ENCODE measurements at regions not wholly inside any gene's neighbourhood (a gene's known extent, or its start where the extent isn't known, plus 50 kb on each side); places are given as distances from the start of the nearest gene placed in this dataset.

GRCh38 chr4:56209767-56210166 lies 177.5 kb downstream of the AASDH start:
- FAIRE-seq (no peak), DNase-seq (ENCODE audit: insufficient read length, low spot score) (no peak)

GRCh38 chr4:56208103-56208502 lies 179.2 kb downstream of the AASDH start:
- FAIRE-seq = no peak
- no peak for DNase-seq (ENCODE audit: insufficient read length, low spot score)

GRCh38 chr4:56206258-56206657 lies 181.0 kb downstream of the AASDH start:
- FAIRE-seq (no peak), DNase-seq (ENCODE audit: insufficient read length, low spot score) (no peak)

- no peak for FAIRE-seq
These were observed 187.0 kb downstream of the AASDH start for GRCh38 chr4:56200275-56200674.

GRCh38 chr4:56198265-56198664 lies 189.0 kb downstream of the AASDH start:
- no peak for FAIRE-seq

More at GRCh38 chr4:56200275-56200674, 187.0 kb downstream of the AASDH start:
- DNase-seq (ENCODE audit: insufficient read length, low spot score) = no peak

GRCh38 chr4:56197387-56197786 lies 189.9 kb downstream of the AASDH start:
- DNase-seq (ENCODE audit: insufficient read length, low spot score) (no peak), FAIRE-seq (no peak)

More at GRCh38 chr4:56198265-56198664, 189.0 kb downstream of the AASDH start:
- no peak for DNase-seq (ENCODE audit: insufficient read length, low spot score)

GRCh38 chr4:56195025-56195424 lies 192.3 kb downstream of the AASDH start:
- FAIRE-seq = no peak

GRCh38 chr4:56191534-56191933 lies 195.8 kb downstream of the AASDH start:
- no peak for DNase-seq (ENCODE audit: insufficient read length, low spot score)
- no peak for FAIRE-seq

More at GRCh38 chr4:56195025-56195424, 192.3 kb downstream of the AASDH start:
- no peak for DNase-seq (ENCODE audit: insufficient read length, low spot score)

GRCh38 chr4:56187688-56188087 lies 199.6 kb downstream of the AASDH start:
- FAIRE-seq = no peak
- no peak for DNase-seq (ENCODE audit: insufficient read length, low spot score)

- no peak for DNase-seq (ENCODE audit: insufficient read length, low spot score)
- FAIRE-seq = no peak
These were observed 200.3 kb downstream of the AASDH start for GRCh38 chr4:56186808-56187523.

GRCh38 chr4:56185901-56186300 lies 201.4 kb downstream of the AASDH start:
- DNase-seq (ENCODE audit: insufficient read length, low spot score) (no peak), FAIRE-seq (no peak)

- DNase-seq (ENCODE audit: insufficient read length, low spot score) (no peak), FAIRE-seq (no peak)
These were observed 203.1 kb downstream of the AASDH start for GRCh38 chr4:56184214-56184613.

- FAIRE-seq (no peak), DNase-seq (ENCODE audit: insufficient read length, low spot score) (no peak)
These were observed 203.8 kb downstream of the AASDH start for GRCh38 chr4:56183344-56183959.

GRCh38 chr4:56182356-56182755 lies 204.9 kb downstream of the AASDH start:
- DNase-seq (ENCODE audit: insufficient read length, low spot score) (no peak), FAIRE-seq (no peak)

- FAIRE-seq (no peak), DNase-seq (ENCODE audit: insufficient read length, low spot score) (no peak)
These were observed 205.9 kb downstream of the AASDH start for GRCh38 chr4:56181140-56181953.

- no peak for DNase-seq (ENCODE audit: insufficient read length, low spot score)
- FAIRE-seq = no peak
These were observed 218.2 kb downstream of the AASDH start for GRCh38 chr4:56169061-56169460.

- FAIRE-seq = no peak
These were observed 216.2 kb downstream of the CEP135 start for GRCh38 chr4:56164907-56165306.

GRCh38 chr4:56160636-56161035 lies 211.9 kb downstream of the CEP135 start:
- FAIRE-seq (no peak), DNase-seq (ENCODE audit: insufficient read length, low spot score) (no peak)

More at GRCh38 chr4:56164907-56165306, 216.2 kb downstream of the CEP135 start:
- DNase-seq (ENCODE audit: insufficient read length, low spot score) = no peak

- no peak for DNase-seq (ENCODE audit: insufficient read length, low spot score)
These were observed 209.7 kb downstream of the CEP135 start for GRCh38 chr4:56158483-56158882.

GRCh38 chr4:56156141-56156540 lies 207.4 kb downstream of the CEP135 start:
- FAIRE-seq (no peak), DNase-seq (ENCODE audit: insufficient read length, low spot score) (no peak)

More at GRCh38 chr4:56158483-56158882, 209.7 kb downstream of the CEP135 start:
- no peak for FAIRE-seq

GRCh38 chr4:56155432-56155831 lies 206.7 kb downstream of the CEP135 start:
- DNase-seq (ENCODE audit: insufficient read length, low spot score) (no peak), FAIRE-seq (no peak)
